ENCODE measurements at regions not wholly inside any gene's neighbourhood (a gene's known extent, or its start where the extent isn't known, plus 50 kb on each side); places are given as distances from the start of the nearest gene placed in this dataset.

- in situ Hi-C loops (cut with MboI; ENCODE audit: low sequenced_read_pairs): no loop called here
Measured at GRCh38 chr17:72403713-72404209, 282.9 kb downstream of the SOX9 start.

GRCh38 chr17:72404872-72405271 is 284.1 kb downstream of the SOX9 start:
- in situ Hi-C loops (cut with MboI; ENCODE audit: low sequenced_read_pairs): no loop called here

GRCh38 chr17:72405662-72406230 is 284.9 kb downstream of the SOX9 start:
- in situ Hi-C loops (cut with MboI; ENCODE audit: low sequenced_read_pairs): no loop called here

- in situ Hi-C loops (cut with MboI; ENCODE audit: low sequenced_read_pairs): no loop called here
Measured at GRCh38 chr17:72406498-72406897, 285.7 kb downstream of the SOX9 start.

GRCh38 chr17:72407336-72407909 is 286.6 kb downstream of the SOX9 start:
- in situ Hi-C loops (cut with MboI; ENCODE audit: low sequenced_read_pairs): no loop called here

GRCh38 chr17:72407931-72408330 is 287.1 kb downstream of the SOX9 start:
- in situ Hi-C loops (cut with MboI; ENCODE audit: low sequenced_read_pairs): no loop called here

- in situ Hi-C loops (cut with MboI; ENCODE audit: low sequenced_read_pairs): no loop called here
Measured at GRCh38 chr17:72408641-72409040, 287.8 kb downstream of the SOX9 start.

- in situ Hi-C loops (cut with MboI; ENCODE audit: low sequenced_read_pairs): no loop called here
Measured at GRCh38 chr17:72409405-72410002, 288.7 kb downstream of the SOX9 start.

- in situ Hi-C loops (cut with MboI; ENCODE audit: low sequenced_read_pairs): no loop called here
Measured at GRCh38 chr17:72411124-72411563, 290.3 kb downstream of the SOX9 start.

- in situ Hi-C loops (cut with MboI; ENCODE audit: low sequenced_read_pairs): no loop called here
Measured at GRCh38 chr17:72412650-72413076, 291.8 kb downstream of the SOX9 start.

- in situ Hi-C loops (cut with MboI; ENCODE audit: low sequenced_read_pairs): no loop called here
Measured at GRCh38 chr17:72413077-72414031, 292.5 kb downstream of the SOX9 start.

- in situ Hi-C loops (cut with MboI; ENCODE audit: low sequenced_read_pairs): no loop called here
Measured at GRCh38 chr17:72414032-72414396, 293.2 kb downstream of the SOX9 start.

GRCh38 chr17:72414967-72415853 is 294.4 kb downstream of the SOX9 start:
- in situ Hi-C loops (cut with MboI; ENCODE audit: low sequenced_read_pairs): no loop called here

- in situ Hi-C loops (cut with MboI; ENCODE audit: low sequenced_read_pairs): no loop called here
Measured at GRCh38 chr17:72416054-72416675, 295.3 kb downstream of the SOX9 start.

- in situ Hi-C loops (cut with MboI; ENCODE audit: low sequenced_read_pairs): no loop called here
Measured at GRCh38 chr17:72416905-72417304, 296.1 kb downstream of the SOX9 start.

GRCh38 chr17:72417627-72418026 is 296.8 kb downstream of the SOX9 start:
- in situ Hi-C loops (cut with MboI; ENCODE audit: low sequenced_read_pairs): no loop called here

- in situ Hi-C loops (cut with MboI; ENCODE audit: low sequenced_read_pairs): no loop called here
Measured at GRCh38 chr17:72419866-72420774, 299.3 kb downstream of the SOX9 start.

- in situ Hi-C loops (cut with MboI; ENCODE audit: low sequenced_read_pairs): no loop called here
Measured at GRCh38 chr17:72420775-72421127, 299.9 kb downstream of the SOX9 start.
